RWPE2 (cell line): ENCODE measurements at regions not wholly inside any gene's neighbourhood (a gene's known extent, or its start where the extent isn't known, plus 50 kb on each side); places are given as distances from the start of the nearest gene placed in this dataset.

Experiments
- ATAC-seq: fragments of 200-7000 bp; cut with Tn5 transposase; 3 replicates; pipeline ENCODE4 v1.9.1; 2021; ENCODE audit warnings: low read depth
- DNase-seq: peaks from one replicate; pipeline ENCODE4 v3.0.0-alpha.2; 2020; ENCODE audit warnings: low spot score
- H3K27ac ChIP-seq: fragments of 450-650 bp; 2 replicates; pipeline ENCODE4 v1.5.1; 2017; ENCODE audit warnings: mild to moderate bottlenecking; ENCODE audit not compliant: poor library complexity, severe bottlenecking
- H3K27me3 ChIP-seq: fragments of 250-450 bp; sonication (Bioruptor Pico); 2 replicates; pipeline ENCODE4 v1.5.1; 2021; ENCODE audit warnings: mild to moderate bottlenecking, moderate library complexity; ENCODE audit not compliant: insufficient read depth, poor library complexity, severe bottlenecking
- H3K36me3 ChIP-seq: fragments of 250-450 bp; sonication (Bioruptor Pico); 2 replicates; pipeline ENCODE4 v1.5.1; 2020; ENCODE audit warnings: low read depth, mild to moderate bottlenecking, moderate library complexity
- H3K4me1 ChIP-seq: fragments of 250-450 bp; sonication (Bioruptor Pico); 2 replicates; pipeline ENCODE4 v1.5.1; 2021; ENCODE audit warnings: mild to moderate bottlenecking, moderate library complexity; ENCODE audit not compliant: insufficient read depth, poor library complexity, severe bottlenecking
- H3K4me3 ChIP-seq: fragments of 250-450 bp; sonication (Bioruptor Pico); 2 replicates; pipeline ENCODE4 v1.5.1; 2021; ENCODE audit warnings: mild to moderate bottlenecking, moderate library complexity; ENCODE audit not compliant: severe bottlenecking
- H3K9me3 ChIP-seq: fragments of 250-450 bp; sonication (Bioruptor Pico); 2 replicates; pipeline ENCODE4 v1.5.1; 2021; ENCODE audit warnings: mild to moderate bottlenecking, moderate library complexity; ENCODE audit not compliant: severe bottlenecking
- TF ChIP-seq, protein P1 (sequence below): fragments of 450-650 bp; IDR thresholded peaks from one replicate; pipeline ENCODE4 v1.5.1; 2017; ENCODE audit warnings: mild to moderate bottlenecking, moderate library complexity; ENCODE audit not compliant: poor library complexity, severe bottlenecking

DNA sequence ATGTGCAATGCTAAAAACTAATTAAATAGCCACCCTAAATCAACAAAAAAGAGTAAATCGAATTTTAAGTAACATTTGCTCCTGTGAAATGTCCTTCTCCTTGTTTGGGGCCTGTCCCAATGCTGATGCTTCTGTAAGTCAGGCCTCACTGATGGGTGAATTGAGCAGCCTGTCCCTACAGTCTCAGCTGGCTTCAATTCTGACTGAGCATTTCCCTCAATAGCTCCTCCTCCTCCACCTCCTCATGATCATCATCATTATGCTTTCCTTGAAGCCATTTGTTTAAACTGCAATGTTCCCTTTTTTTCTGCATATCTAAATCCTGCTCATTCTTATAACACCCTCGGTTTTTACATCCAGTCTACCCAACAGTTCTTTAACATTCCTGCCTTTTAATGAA lies 137.2 kb upstream of the CELF4 start:
- no peaks in the 10 kb centered on the region for H3K9me3 ChIP-seq
- H3K4me1 ChIP-seq: no peaks in the 10 kb centered on the region
- H3K27me3 ChIP-seq: no peaks in the 10 kb centered on the region
- no peak for ATAC-seq
- H3K36me3 ChIP-seq: no peaks in the 10 kb centered on the region
- H3K4me3 ChIP-seq: no peak overlapping the region
- TF ChIP-seq, protein P1, sequence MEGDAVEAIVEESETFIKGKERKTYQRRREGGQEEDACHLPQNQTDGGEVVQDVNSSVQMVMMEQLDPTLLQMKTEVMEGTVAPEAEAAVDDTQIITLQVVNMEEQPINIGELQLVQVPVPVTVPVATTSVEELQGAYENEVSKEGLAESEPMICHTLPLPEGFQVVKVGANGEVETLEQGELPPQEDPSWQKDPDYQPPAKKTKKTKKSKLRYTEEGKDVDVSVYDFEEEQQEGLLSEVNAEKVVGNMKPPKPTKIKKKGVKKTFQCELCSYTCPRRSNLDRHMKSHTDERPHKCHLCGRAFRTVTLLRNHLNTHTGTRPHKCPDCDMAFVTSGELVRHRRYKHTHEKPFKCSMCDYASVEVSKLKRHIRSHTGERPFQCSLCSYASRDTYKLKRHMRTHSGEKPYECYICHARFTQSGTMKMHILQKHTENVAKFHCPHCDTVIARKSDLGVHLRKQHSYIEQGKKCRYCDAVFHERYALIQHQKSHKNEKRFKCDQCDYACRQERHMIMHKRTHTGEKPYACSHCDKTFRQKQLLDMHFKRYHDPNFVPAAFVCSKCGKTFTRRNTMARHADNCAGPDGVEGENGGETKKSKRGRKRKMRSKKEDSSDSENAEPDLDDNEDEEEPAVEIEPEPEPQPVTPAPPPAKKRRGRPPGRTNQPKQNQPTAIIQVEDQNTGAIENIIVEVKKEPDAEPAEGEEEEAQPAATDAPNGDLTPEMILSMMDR: no peak
- no peak overlapping the region for H3K27ac ChIP-seq
- DNase-seq: no peak

DNA sequence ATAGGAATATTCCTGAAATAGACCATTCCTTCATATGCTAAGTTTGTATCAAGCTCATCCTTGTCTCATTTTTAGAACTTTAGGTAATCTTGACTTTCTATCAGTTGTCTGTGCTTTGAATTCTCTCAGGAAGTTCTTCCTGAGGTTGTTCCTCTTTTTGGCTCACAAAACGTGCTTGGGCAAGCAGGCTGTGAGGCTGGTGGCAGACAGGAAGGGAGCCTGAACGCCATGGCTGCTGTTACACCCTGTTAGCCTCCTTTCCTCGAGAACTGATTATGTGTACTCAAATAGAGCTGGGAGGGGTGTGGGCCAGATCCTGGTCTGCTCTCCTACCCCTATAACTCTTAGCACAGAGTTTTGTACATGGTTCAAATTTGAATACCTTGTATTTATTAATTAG lies 136.4 kb upstream of the CELF4 start:
- H3K4me1 ChIP-seq: no peaks in the 10 kb centered on the region
- no peak overlapping the region for H3K4me3 ChIP-seq
- DNase-seq (no peak), ATAC-seq (no peak)
- H3K36me3 ChIP-seq: no peaks in the 10 kb centered on the region
- H3K27ac ChIP-seq: no peak overlapping the region
- TF ChIP-seq, protein P1: no peak
- no peaks in the 10 kb centered on the region for H3K9me3 ChIP-seq
- no peaks in the 10 kb centered on the region for H3K27me3 ChIP-seq

DNA sequence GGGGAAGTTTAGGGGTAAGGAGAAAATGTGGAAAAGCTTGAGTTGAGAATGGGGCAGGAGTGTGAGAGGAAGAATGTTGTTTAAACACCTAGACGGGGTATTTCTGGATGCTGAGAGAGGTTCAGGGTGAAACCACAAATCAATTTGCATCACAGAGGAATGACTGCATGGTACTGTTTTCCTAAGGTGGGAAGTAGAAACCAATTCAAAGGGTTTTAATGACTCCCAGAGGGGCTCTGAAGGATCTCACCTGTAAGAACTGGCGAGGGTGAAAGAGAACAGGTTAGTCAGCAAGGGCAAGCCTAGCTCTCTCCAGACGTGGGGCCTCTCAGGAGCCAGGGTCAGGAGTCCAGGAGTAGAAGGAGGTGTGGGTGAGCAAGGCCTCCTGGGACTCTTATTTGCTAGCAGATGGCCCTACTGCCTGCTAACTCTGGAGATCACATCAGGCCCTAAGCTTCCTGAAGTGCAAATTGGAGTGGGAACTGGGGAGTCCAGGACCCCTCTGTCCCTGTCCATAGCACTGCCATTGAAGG lies 133.0 kb upstream of the CELF4 start:
- ATAC-seq: no peak
- H3K27ac ChIP-seq: no peak overlapping the region
- no peaks in the 10 kb centered on the region for H3K27me3 ChIP-seq

GRCh38 chr18:37694516-37694915 lies 128.9 kb upstream of the CELF4 start:
- TF ChIP-seq, protein P1: no peak
- DNase-seq (no peak), ATAC-seq (no peak)
- H3K9me3 ChIP-seq: no peaks in the 10 kb centered on the region
- no peaks in the 10 kb centered on the region for H3K4me1 ChIP-seq
- no peaks in the 10 kb centered on the region for H3K27me3 ChIP-seq
- H3K4me3 ChIP-seq: no peak overlapping the region
- no peaks in the 10 kb centered on the region for H3K36me3 ChIP-seq
- H3K27ac ChIP-seq: no peak overlapping the region

More for the DNA sequence above, 133.0 kb upstream of the CELF4 start:
- TF ChIP-seq, protein P1: no peak
- Histone ChIP-seq H3K4me1 (no peaks in the 10 kb centered on the region), H3K36me3 (no peaks in the 10 kb centered on the region), H3K9me3 (no peaks in the 10 kb centered on the region), H3K4me3 (no peak overlapping the region)
- DNase-seq: no peak

DNA sequence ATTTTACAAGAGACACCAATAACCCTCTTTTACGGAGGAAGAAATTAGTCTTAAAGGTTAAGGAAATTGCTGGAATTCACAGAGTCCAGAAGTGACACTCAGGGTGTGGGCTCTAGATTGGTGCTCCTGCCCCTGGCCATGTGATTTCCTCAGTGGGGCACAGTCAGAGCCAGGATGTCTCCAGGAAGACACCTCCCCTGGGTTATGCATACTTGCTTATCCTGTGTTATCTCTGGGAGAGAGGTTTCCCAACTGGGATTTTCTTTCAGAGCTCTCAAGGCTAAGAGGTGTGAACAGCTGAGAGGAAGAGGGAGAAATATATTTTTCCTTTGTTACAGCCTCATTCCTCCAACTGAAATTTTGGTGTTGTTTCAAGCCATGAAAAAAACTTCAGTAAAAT lies 125.6 kb upstream of the CELF4 start:
- H3K9me3 ChIP-seq: no peaks in the 10 kb centered on the region
- ATAC-seq: no peak
- TF ChIP-seq, protein P1: no peak
- H3K27me3 ChIP-seq: no peaks in the 10 kb centered on the region
- H3K36me3 ChIP-seq: no peaks in the 10 kb centered on the region
- no peak for DNase-seq
- H3K4me1 ChIP-seq: no peaks in the 10 kb centered on the region
- H3K4me3 ChIP-seq: no peak overlapping the region
- H3K27ac ChIP-seq: no peak overlapping the region
